ENCODE measurements at regions not wholly inside any gene's neighbourhood (a gene's known extent, or its start where the extent isn't known, plus 50 kb on each side); places are given as distances from the start of the nearest gene placed in this dataset.

GRCh38 chr2:172177581-172177980 is 74.9 kb upstream of the DLX2 start:
- Histone ChIP-seq H3K4me1 (peaks cover 0 to 10% (median 6%) of the 10 kb centered on the region in 4 donors), H3K27ac (no peak overlapping the region), H3K36me3 (no peaks in the 10 kb centered on the region), H3K9me3 (no peaks in the 10 kb centered on the region), H3K4me3 (no peak overlapping the region), H3K27me3 (no peaks in the 10 kb centered on the region)
- TF ChIP-seq CTCF (IDR thresholded peaks at IDR 0.05) = no peak
- no peak for DNase-seq
- intact Hi-C loops (cut with DNase I; ENCODE audit: low total_unique reads) = no loop called here

GRCh38 chr2:172177996-172178395 is 75.3 kb upstream of the DLX2 start:
- H3K4me1 ChIP-seq = peaks cover 0 to 6% (median 1%) of the 10 kb centered on the region in 4 donors
- H3K36me3 ChIP-seq = no peaks in the 10 kb centered on the region
- no peaks in the 10 kb centered on the region for H3K9me3 ChIP-seq
- no peak for TF ChIP-seq CTCF (IDR thresholded peaks at IDR 0.05)
- intact Hi-C loops (cut with DNase I; ENCODE audit: low total_unique reads) = no loop called here
- H3K4me3 ChIP-seq = no peak overlapping the region
- H3K27ac ChIP-seq = no peak overlapping the region
- H3K27me3 ChIP-seq = no peaks in the 10 kb centered on the region
- no peak for DNase-seq

GRCh38 chr2:172179045-172179701 is 76.5 kb upstream of the DLX2 start:
- Histone ChIP-seq H3K9me3 (no peaks in the 10 kb centered on the region), H3K36me3 (no peaks in the 10 kb centered on the region), H3K27me3 (no peaks in the 10 kb centered on the region), H3K27ac (no peak overlapping the region), H3K4me1 (peaks cover 0 to 5% (median 0%) of the 10 kb centered on the region in 4 donors), H3K4me3 (no peak overlapping the region)
- TF ChIP-seq CTCF (IDR thresholded peaks at IDR 0.05) = no peak
- no peak for DNase-seq
- intact Hi-C loops (cut with DNase I; ENCODE audit: low total_unique reads) = no loop called here

- no peak overlapping the region for H3K4me3 ChIP-seq
- intact Hi-C loops (cut with DNase I; ENCODE audit: low total_unique reads) = no loop called here
- no peak for DNase-seq
- H3K27me3 ChIP-seq = no peaks in the 10 kb centered on the region
- no peak for TF ChIP-seq CTCF (IDR thresholded peaks at IDR 0.05)
- no peak overlapping the region for H3K27ac ChIP-seq
- H3K36me3 ChIP-seq = no peaks in the 10 kb centered on the region
- no peaks in the 10 kb centered on the region for H3K9me3 ChIP-seq
- H3K4me1 ChIP-seq = peaks cover 0 to 5% (median 0%) of the 10 kb centered on the region in 4 donors
These were observed 79.1 kb upstream of the DLX2 start for GRCh38 chr2:172181840-172182239.

GRCh38 chr2:172182624-172183023 is 79.9 kb upstream of the DLX2 start:
- intact Hi-C loops (cut with DNase I; ENCODE audit: low total_unique reads) = no loop called here
- TF ChIP-seq CTCF (IDR thresholded peaks at IDR 0.05) = no peak

More at GRCh38 chr2:172182624-172183023, 79.9 kb upstream of the DLX2 start:
- peaks cover 0 to 5% (median 0%) of the 10 kb centered on the region in 4 donors for H3K4me1 ChIP-seq
- H3K27ac ChIP-seq = no peak overlapping the region
- H3K4me3 ChIP-seq = no peak overlapping the region
- no peaks in the 10 kb centered on the region for H3K9me3 ChIP-seq
- no peaks in the 10 kb centered on the region for H3K27me3 ChIP-seq
- no peaks in the 10 kb centered on the region for H3K36me3 ChIP-seq
- DNase-seq = no peak

Measured in tibial artery (tissue), 4 donors.